Panc1 (cell line): ENCODE measurements at regions not wholly inside any gene's neighbourhood (a gene's known extent, or its start where the extent isn't known, plus 50 kb on each side); places are given as distances from the start of the nearest gene placed in this dataset.

ENCODE experiments used
- POLR2AphosphoS5 ChIP-seq: IDR thresholded peaks from 2 replicates; pipeline ENCODE4 v1.6.1; 2012; ENCODE audit warnings: mild to moderate bottlenecking, low read depth, low read length, moderate library complexity
- TF ChIP-seq, protein P1 (sequence below): fragments of 450-650 bp; IDR thresholded peaks from 2 replicates; pipeline ENCODE4 v1.5.1; 2017; ENCODE audit warnings: mild to moderate bottlenecking
- TF ChIP-seq, protein P2 (sequence below), 2 experiments: IDR thresholded peaks; 2 replicates each; pipeline ENCODE4 v1.6.1; 2011 to 2012; ENCODE audit warnings: low read depth in 2 of 2, control low read depth in 1 of 2, low read length in 1 of 2, mild to moderate bottlenecking in 1 of 2, moderate library complexity in 1 of 2; ENCODE audit not compliant: insufficient read depth in 1 of 2

DNA sequence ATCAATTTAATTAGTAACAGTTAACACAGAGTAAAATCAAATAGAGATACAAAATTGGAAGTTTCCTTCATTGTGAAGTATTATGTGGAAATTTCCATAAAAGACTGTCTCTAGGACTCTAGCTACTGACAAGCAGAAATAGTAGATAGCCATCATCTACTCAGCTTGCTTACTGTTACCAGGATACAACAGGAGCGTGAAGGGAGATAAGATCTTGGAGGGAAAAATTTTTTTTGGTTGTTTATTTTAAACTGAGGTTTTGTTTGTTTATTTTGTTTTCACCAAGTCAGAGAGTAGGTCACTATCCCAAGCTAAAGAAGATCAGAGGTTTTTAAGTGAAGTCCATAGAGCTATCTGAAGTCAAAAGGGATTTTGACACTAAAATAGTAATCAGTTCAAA lies 861.3 kb upstream of the MGAT4C start:
- TF ChIP-seq, protein P1, sequence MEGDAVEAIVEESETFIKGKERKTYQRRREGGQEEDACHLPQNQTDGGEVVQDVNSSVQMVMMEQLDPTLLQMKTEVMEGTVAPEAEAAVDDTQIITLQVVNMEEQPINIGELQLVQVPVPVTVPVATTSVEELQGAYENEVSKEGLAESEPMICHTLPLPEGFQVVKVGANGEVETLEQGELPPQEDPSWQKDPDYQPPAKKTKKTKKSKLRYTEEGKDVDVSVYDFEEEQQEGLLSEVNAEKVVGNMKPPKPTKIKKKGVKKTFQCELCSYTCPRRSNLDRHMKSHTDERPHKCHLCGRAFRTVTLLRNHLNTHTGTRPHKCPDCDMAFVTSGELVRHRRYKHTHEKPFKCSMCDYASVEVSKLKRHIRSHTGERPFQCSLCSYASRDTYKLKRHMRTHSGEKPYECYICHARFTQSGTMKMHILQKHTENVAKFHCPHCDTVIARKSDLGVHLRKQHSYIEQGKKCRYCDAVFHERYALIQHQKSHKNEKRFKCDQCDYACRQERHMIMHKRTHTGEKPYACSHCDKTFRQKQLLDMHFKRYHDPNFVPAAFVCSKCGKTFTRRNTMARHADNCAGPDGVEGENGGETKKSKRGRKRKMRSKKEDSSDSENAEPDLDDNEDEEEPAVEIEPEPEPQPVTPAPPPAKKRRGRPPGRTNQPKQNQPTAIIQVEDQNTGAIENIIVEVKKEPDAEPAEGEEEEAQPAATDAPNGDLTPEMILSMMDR: no peak
- TF ChIP-seq POLR2AphosphoS5: no peak
- TF ChIP-seq, protein P2, sequence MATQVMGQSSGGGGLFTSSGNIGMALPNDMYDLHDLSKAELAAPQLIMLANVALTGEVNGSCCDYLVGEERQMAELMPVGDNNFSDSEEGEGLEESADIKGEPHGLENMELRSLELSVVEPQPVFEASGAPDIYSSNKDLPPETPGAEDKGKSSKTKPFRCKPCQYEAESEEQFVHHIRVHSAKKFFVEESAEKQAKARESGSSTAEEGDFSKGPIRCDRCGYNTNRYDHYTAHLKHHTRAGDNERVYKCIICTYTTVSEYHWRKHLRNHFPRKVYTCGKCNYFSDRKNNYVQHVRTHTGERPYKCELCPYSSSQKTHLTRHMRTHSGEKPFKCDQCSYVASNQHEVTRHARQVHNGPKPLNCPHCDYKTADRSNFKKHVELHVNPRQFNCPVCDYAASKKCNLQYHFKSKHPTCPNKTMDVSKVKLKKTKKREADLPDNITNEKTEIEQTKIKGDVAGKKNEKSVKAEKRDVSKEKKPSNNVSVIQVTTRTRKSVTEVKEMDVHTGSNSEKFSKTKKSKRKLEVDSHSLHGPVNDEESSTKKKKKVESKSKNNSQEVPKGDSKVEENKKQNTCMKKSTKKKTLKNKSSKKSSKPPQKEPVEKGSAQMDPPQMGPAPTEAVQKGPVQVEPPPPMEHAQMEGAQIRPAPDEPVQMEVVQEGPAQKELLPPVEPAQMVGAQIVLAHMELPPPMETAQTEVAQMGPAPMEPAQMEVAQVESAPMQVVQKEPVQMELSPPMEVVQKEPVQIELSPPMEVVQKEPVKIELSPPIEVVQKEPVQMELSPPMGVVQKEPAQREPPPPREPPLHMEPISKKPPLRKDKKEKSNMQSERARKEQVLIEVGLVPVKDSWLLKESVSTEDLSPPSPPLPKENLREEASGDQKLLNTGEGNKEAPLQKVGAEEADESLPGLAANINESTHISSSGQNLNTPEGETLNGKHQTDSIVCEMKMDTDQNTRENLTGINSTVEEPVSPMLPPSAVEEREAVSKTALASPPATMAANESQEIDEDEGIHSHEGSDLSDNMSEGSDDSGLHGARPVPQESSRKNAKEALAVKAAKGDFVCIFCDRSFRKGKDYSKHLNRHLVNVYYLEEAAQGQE (IDR thresholded peaks at IDR 0.05; ENCODE audit: insufficient read depth in 1 of 2, low read depth in 2 of 2, low read length in 1 of 2): no peak
